ENCODE measurements at regions not wholly inside any gene's neighbourhood (a gene's known extent, or its start where the extent isn't known, plus 50 kb on each side); places are given as distances from the start of the nearest gene placed in this dataset.

- no peak for DNase-seq
Observed at GRCh38 chr4:137635601-137636000, 103.3 kb upstream of the PCDH18 start.

DNA sequence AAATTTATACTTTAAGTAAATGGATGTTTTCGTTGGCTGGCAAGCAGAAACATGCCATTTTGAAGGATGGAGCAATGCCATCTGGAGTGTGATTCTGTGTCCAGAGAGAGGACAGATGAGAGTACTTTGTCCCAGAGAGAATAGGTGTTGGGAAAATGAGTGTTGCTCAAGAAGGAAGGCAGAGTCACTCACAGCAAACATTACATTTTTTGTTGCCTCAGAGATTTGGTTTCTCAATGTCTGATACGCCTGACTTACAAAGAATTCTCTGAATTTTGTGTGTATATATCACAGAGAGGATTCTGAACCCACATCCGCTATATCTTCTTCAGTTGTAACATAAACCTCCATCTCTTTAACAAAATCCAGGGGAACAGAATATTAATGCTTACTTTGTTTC, 102.8 kb upstream of the PCDH18 start:
- no peak for DNase-seq

DNA sequence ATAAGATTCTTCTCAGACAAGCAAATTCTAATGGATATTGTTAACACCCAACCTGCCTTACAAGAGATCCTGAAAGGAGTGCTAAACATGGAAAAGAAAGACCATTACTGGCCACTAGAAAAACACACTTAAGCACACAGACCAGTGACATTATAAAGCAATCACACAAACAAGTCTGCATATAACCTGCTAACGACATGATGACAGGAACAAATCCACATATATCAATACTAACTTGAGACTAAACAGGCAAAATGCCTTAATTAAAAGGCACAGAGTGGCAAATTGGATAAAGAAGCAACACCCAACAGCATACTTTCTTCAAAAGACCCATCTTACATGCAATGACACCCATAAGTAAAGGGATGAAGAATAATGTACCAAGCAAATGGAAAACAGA, 100.5 kb upstream of the PCDH18 start:
- no peak for DNase-seq

GRCh38 chr4:137631605-137632004, 99.3 kb upstream of the PCDH18 start:
- no peak for DNase-seq

DNA sequence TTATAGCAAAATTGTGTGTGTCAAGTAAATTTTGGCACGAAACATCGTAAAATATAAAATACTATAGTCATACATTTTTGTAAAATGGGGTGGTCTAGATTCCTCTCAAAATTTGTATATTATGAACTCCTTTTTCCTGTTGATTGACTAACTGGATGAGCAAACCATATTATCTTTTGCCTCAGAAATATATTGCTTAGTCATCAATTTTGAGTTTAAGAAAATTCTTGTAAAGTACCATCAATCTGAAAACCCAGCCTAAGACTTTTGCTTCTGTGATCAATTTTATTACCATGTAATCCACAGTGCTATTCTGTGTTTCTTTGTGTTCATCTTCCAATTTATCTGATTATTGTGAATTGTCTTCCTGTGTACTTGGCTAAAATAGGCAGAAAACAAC, 98.0 kb upstream of the PCDH18 start:
- no peak for DNase-seq

- no peak for DNase-seq
Observed at GRCh38 chr4:137627739-137628460, 95.6 kb upstream of the PCDH18 start.

- no peak for DNase-seq
Observed at GRCh38 chr4:137626942-137627738, 94.8 kb upstream of the PCDH18 start.

- DNase-seq = no peak
Observed at GRCh38 chr4:137623013-137623412, 90.7 kb upstream of the PCDH18 start.

DNA sequence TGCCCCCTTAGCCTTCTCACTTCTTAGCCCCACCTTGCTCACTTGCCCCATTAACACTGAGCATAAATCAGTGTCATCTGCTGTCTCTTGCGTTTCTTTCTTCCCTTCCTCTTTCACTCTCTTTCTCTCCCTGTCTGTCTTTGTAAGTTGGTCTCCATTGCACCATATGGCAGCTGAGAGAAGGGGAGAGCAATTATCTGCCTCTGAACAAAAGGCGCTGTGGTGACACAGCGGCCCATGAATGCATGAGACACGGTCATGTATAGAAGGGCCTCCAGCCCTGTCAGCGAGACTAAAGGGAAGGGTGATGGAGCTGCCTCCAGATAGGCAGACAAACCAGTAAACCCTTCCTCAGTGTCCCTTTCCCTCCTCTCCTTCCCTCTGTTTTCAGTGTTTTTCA, 88.8 kb upstream of the PCDH18 start:
- DNase-seq = no peak

- no peak for DNase-seq
Observed at GRCh38 chr4:137614491-137614890, 82.2 kb upstream of the PCDH18 start.

- no peak for DNase-seq
Observed at GRCh38 chr4:137611998-137612700, 79.9 kb upstream of the PCDH18 start.

DNA sequence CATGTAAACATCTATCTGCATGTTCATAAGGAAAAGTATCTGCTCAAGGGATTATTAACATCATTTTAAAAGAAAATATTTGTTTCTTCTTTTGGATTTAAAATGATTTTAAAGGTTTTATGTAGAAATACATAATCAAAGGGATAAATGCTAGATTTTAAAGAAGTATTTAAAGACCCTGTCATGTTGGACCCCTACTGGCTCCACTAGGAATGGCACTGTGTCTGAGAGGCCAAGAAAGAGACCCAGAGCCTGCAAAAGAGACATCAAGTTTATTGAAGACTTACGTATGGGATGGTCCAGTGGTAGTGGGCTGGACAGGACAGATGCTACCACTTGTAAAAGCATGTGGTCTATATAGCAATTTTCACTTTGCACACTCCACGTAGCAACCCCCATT, 78.7 kb upstream of the PCDH18 start:
- no peak for DNase-seq

DNA sequence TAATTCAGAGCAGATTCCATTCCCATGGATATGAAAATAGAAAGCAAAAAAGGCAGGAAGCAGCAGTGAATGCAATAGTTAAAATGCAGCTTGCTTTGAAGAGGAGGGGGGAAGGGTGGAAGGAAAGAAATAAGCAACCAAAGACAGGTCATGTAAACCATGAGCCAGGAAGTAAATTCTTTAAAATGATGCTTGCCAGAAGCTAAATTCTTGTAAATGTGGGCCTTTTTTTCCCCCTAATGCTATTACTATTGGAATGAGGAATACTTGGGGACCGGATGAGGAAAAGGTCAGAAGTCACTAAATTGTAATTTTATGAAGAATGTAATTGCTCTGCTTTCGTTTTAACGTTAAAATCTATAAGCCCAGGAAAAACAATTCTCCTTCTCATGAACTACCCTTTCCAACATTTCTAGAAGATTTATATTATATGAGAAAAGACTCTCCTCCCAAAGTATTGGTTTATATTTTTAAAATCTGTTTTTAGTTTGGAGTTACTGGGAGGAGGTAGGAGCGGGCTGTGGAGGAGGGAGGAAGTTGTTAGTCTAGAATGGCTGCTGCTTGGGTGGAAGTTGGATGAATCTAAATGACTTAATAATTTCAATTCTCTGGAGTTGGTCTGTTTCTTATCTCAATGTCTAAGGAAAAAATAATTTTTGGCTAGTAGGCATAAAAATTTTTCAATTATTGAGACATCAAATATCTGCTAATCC, 77.6 kb upstream of the PCDH18 start:
- DNase-seq = no peak

- DNase-seq = no peak
Observed at GRCh38 chr4:137608085-137608484, 75.8 kb upstream of the PCDH18 start.

DNA sequence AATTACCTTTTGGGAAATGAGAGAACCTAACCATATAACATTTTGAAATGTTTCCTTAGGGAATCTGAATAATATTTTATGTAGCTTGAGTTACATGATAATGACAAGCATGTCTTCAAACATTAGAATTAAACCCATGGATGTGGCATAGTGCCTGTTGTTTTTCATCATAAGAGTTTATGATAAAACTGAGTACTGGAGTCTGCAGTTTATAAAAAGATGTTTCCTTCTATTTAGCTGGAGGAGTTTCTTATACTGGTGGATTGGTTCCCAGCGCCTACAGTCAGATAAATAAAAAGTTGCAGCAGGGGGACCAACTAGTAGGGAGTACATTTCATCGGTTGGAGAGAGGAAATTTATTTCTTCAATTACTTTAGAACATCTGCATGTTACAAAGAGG, 70.1 kb upstream of the PCDH18 start:
- DNase-seq = no peak

DNA sequence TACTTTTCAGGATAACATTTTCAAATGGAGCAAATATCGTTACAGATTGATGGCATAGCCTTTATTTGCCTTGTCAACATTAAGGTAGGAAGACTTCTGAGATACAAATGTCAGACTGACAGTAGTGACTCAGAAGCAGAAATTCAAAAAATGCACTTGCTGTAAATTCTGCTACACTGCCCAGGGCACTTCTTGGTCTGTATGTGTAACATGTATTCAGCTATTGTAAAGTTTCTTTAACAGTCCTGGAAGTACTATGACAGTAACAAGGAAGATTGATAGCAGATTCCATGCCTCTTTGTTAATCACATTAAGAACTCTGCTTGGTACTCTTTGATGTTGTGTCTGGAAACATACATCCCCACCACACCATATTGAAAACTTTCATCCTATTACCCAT, 69.6 kb upstream of the PCDH18 start:
- DNase-seq = no peak

GRCh38 chr4:137599734-137600133, 67.4 kb upstream of the PCDH18 start:
- DNase-seq = no peak

- DNase-seq = no peak
Observed at GRCh38 chr4:137597752-137598430, 65.6 kb upstream of the PCDH18 start.

- no peak for DNase-seq
Observed at GRCh38 chr4:137587796-137588195, 55.5 kb upstream of the PCDH18 start.

DNA sequence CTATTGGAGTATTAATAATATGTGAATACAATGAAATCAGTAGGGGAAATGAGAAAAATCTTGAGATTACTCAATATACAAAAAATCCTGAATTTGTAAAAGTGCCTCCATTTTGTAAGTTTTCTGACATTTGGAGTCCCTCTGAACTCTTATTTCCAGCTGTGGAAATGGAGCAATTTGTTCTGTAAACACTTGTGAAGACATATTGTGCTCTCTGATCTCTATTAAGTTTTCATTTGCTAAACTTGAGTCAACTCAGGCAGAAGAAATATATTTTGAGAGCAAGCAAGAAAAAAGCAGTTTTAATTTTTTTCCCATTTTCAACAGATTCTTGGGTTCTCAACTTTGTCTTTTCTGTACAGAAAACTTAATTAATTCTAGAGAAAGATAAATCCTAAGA, 51.4 kb upstream of the PCDH18 start:
- no peak for DNase-seq
